Endothelial cell of umbilical vein (primary cell): ENCODE measurements at regions not wholly inside any gene's neighbourhood (a gene's known extent, or its start where the extent isn't known, plus 50 kb on each side); places are given as distances from the start of the nearest gene placed in this dataset.

Experiments used
- BruUV-seq: library from RNA; stranded (reverse); fragments of 400-500 nt; replicated peaks from 2 replicates; lab custom pipeline; 2021; lab: Mats Ljungman, UMichigan
- CTCF ChIA-PET: fragments of 300-600, 350-600 bp; sonication (Branson Sonifier 250); formaldehyde crosslinking; loops from one replicate; lab custom pipeline; 2021; ENCODE audit warnings: antibody characterized with exemption, inconsistent platforms; lab: Charles Lee
- POLR2A ChIA-PET: fragments of 300-600, 350-600 bp; sonication (Branson Sonifier 250); formaldehyde crosslinking; loops from one replicate; lab custom pipeline; 2021; ENCODE audit warnings: antibody characterized with exemption, inconsistent platforms; lab: Charles Lee
- DNase-seq: peaks from one replicate; pipeline ENCODE4 v3.0.0-alpha.2; 2011; ENCODE audit warnings: low read depth, low spot score
- FAIRE-seq: peaks from 2 replicates; lab custom pipeline; 2011; peaks lifted over from hg19 to GRCh38; lab: Jason Lieb, UNC
- H2AFZ ChIP-seq: 2 replicates; pipeline ENCODE4 v1.6.0; 2012; ENCODE audit warnings: low read depth, low read length, control low read depth, inconsistent platforms
- H3K27ac ChIP-seq: 2 replicates; pipeline ENCODE4 v1.5.1; 2011; ENCODE audit warnings: low read depth, mild to moderate bottlenecking, control low read depth, low read length, moderate library complexity; ENCODE audit not compliant: insufficient read depth
- H3K27me3 ChIP-seq, 2 experiments: 2 replicates each; pipeline versions ENCODE4 v1.6.0 to v1.6.1; 2011; ENCODE audit warnings: low read length in 2 of 2, mixed read lengths in 1 of 2; ENCODE audit not compliant: control insufficient read depth in 2 of 2, insufficient read depth in 2 of 2
- H3K36me3 ChIP-seq, 2 experiments: 2 replicates in 1 of 2; 3 replicates in 1 of 2; pipeline ENCODE4 v1.5.1; 2011; ENCODE audit warnings: low read length in 2 of 2, mild to moderate bottlenecking in 1 of 2, moderate library complexity in 1 of 2; ENCODE audit not compliant: control insufficient read depth in 2 of 2, insufficient read depth in 2 of 2; ENCODE audit errors: extremely low read depth in 1 of 2
- H3K4me1 ChIP-seq: 3 replicates; pipeline ENCODE4 v1.5.1; 2011; ENCODE audit warnings: mild to moderate bottlenecking, low read length; ENCODE audit not compliant: control insufficient read depth, insufficient read depth; ENCODE audit errors: extremely low read depth
- H3K4me2 ChIP-seq: 2 replicates; pipeline ENCODE4 v1.6.1; 2011; ENCODE audit warnings: low read length, control low read depth, mixed read lengths; ENCODE audit not compliant: insufficient read depth
- H3K4me3 ChIP-seq, 3 experiments: fragments of 200-600 bp in 1 of 3; sonication (generic), shearing (Covaris generic) in 1 of 3; replicated peaks in 1 of 3; 2 replicates each; pipeline ENCODE4 v1.5.1; 2011 to 2016; ENCODE audit warnings: control low read depth in 3 of 3, low read length in 3 of 3, mild to moderate bottlenecking in 2 of 3, inconsistent platforms in 1 of 3, low read depth in 1 of 3, moderate library complexity in 1 of 3; ENCODE audit not compliant: insufficient read depth in 1 of 3
- H3K79me2 ChIP-seq: 2 replicates; pipeline ENCODE4 v1.6.0; 2012; ENCODE audit warnings: low read length, inconsistent platforms; ENCODE audit not compliant: control insufficient read depth, insufficient read depth
- H3K9ac ChIP-seq: replicated peaks from 2 replicates; pipeline ENCODE3; 2011; ENCODE audit warnings: low read length, control low read depth; ENCODE audit not compliant: insufficient read depth; ENCODE audit errors: extremely low read depth
- H3K9me1 ChIP-seq: replicated peaks from 3 replicates; pipeline ENCODE4 v1.6.0; 2011; ENCODE audit warnings: mild to moderate bottlenecking, low read length; ENCODE audit not compliant: control insufficient read depth, insufficient read depth; ENCODE audit errors: extremely low read depth
- H3K9me3 ChIP-seq: replicated peaks from 2 replicates; pipeline ENCODE4 v1.5.1; 2012; ENCODE audit warnings: low read length, inconsistent platforms; ENCODE audit not compliant: control insufficient read depth, insufficient read depth
- H4K20me1 ChIP-seq: replicated peaks from 2 replicates; pipeline ENCODE3; 2011; ENCODE audit warnings: mild to moderate bottlenecking, low read length; ENCODE audit not compliant: control insufficient read depth, insufficient read depth; ENCODE audit errors: extremely low read depth
- CTCF ChIP-seq, 2 donors: IDR thresholded peaks; 1 replicate in 1 of 2; 2 replicates in 1 of 2; pipeline ENCODE4 v1.5.1; 2011; ENCODE audit warnings: low read length in 2 of 2, mild to moderate bottlenecking in 2 of 2, moderate library complexity in 2 of 2, control low read depth in 1 of 2, inconsistent platforms in 1 of 2, low read depth in 1 of 2; ENCODE audit not compliant: insufficient read depth in 1 of 2; ENCODE audit errors: extremely low read depth in 1 of 2
- EZH2 ChIP-seq: IDR thresholded peaks from 2 replicates; pipeline ENCODE4 v1.6.1; 2012; ENCODE audit warnings: borderline replicate concordance, low read depth, mild to moderate bottlenecking, moderate library complexity, low read length, inconsistent platforms; ENCODE audit not compliant: severe bottlenecking
- FOS ChIP-seq: IDR thresholded peaks from 2 replicates; pipeline ENCODE4 v1.6.1; 2011; ENCODE audit warnings: mild to moderate bottlenecking, low read length, moderate library complexity, borderline replicate concordance; ENCODE audit not compliant: insufficient read depth
- GATA2 ChIP-seq: IDR thresholded peaks from 2 replicates; pipeline ENCODE4 v1.7.0; 2011; ENCODE audit warnings: low read depth, mild to moderate bottlenecking, moderate library complexity, mixed read lengths, low read length; ENCODE audit not compliant: insufficient read length, insufficient read depth
- JUN ChIP-seq: IDR thresholded peaks from 2 replicates; pipeline ENCODE4 v1.6.1; 2011; ENCODE audit warnings: borderline replicate concordance, low read depth; ENCODE audit not compliant: insufficient read length, insufficient read depth
- MAX ChIP-seq: IDR thresholded peaks from 2 replicates; pipeline ENCODE4 v1.6.1; 2011; ENCODE audit not compliant: insufficient read depth, insufficient read length
- MYC ChIP-seq: IDR thresholded peaks from one replicate; pipeline ENCODE4 v1.6.1; 2011; ENCODE audit warnings: mild to moderate bottlenecking, low read depth, low read length
- POLR2A ChIP-seq: IDR thresholded peaks from 2 replicates; pipeline ENCODE4 v1.6.1; 2012; ENCODE audit warnings: low read depth, mild to moderate bottlenecking, control low read depth, low read length
- POLR2AphosphoS5 ChIP-seq: IDR thresholded peaks from 2 replicates; pipeline ENCODE4 v1.6.1; 2012; ENCODE audit warnings: low read depth, mild to moderate bottlenecking, control low read depth, low read length, moderate library complexity; ENCODE audit not compliant: insufficient read depth
- dilution Hi-C: fragments of 300-500 bp; cut with MboI; formaldehyde crosslinking; loops from one replicate; pipeline ENCODE4 v1.15.0; 2019; ENCODE audit warnings: low sequenced_read_pairs; ENCODE audit not compliant: extremely low pct_ligation_motif_present
- intact Hi-C: fragments of 100-400 bp; cut with micrococcal nuclease; formaldehyde crosslinking; loops from one replicate; pipeline ENCODE4 v1.10.0; 2022

- Histone ChIP-seq H4K20me1 (no peaks in the 10 kb centered on the region), H3K4me3 (no peak overlapping the region), H3K4me2 (no peak overlapping the region), H3K9ac (no peak overlapping the region), H2AFZ (no peak overlapping the region), H3K9me3 (peaks cover 4% of the 10 kb centered on the region), H3K36me3 (no peaks in the 10 kb centered on the region), H3K27ac (no peak overlapping the region), H3K27me3 (no peaks in the 10 kb centered on the region), H3K4me1 (no peaks in the 10 kb centered on the region), H3K79me2 (no peaks in the 10 kb centered on the region), H3K9me1 (no peaks in the 10 kb centered on the region)
- ChIA-PET POLR2A (no interaction called here), CTCF (no interaction called here)
- FAIRE-seq (no peak), DNase-seq (no peak)
- dilution Hi-C loops (no loop called here), intact Hi-C loops (no loop called here)
- TF ChIP-seq MAX (no peak), GATA2 (no peak), EZH2 (no peak), POLR2AphosphoS5 (no peak), JUN (no peak), CTCF (IDR thresholded peaks at IDR 0.05; ENCODE audit: extremely low read depth in 1 of 2, insufficient read depth in 1 of 2, low read depth in 1 of 2, low read length in 2 of 2) (no peak), FOS (no peak), MYC (no peak), POLR2A (no peak)
- BruUV-seq: no TSS peak
Observed at GRCh38 chr5:3381206-3381825, 214.3 kb upstream of the IRX1 start.
